Posterior cingulate gyrus (tissue), 11 donors: ENCODE measurements at regions not wholly inside any gene's neighbourhood (a gene's known extent, or its start where the extent isn't known, plus 50 kb on each side); places are given as distances from the start of the nearest gene placed in this dataset.

Experiments used
- DNase-seq, 10 donors: peaks; one replicate each; pipeline versions ENCODE4 v3.0.0 to v3.0.0-alpha.2; 2020 to 2021; ENCODE audit warnings: mixed read lengths in 3 of 10
- intact Hi-C: fragments of 100-400 bp; cut with DNase I; formaldehyde crosslinking; loops from one replicate; pipeline ENCODE4 v1.15.1; 2023

GRCh38 chr1:183716286-183716685 is 63.2 kb upstream of the APOBEC4 start:
- intact Hi-C loops = no loop called here

GRCh38 chr1:183711741-183712361 is 58.7 kb upstream of the APOBEC4 start:
- no peak for DNase-seq
- intact Hi-C loops = no loop called here

More at GRCh38 chr1:183716286-183716685, 63.2 kb upstream of the APOBEC4 start:
- no peak for DNase-seq

- intact Hi-C loops = no loop called here
- DNase-seq = no peak
Measured at GRCh38 chr1:183711165-183711682, 58.1 kb upstream of the APOBEC4 start.

- intact Hi-C loops = no loop called here
- no peak for DNase-seq
Measured at GRCh38 chr1:183710734-183711133, 57.6 kb upstream of the APOBEC4 start.

- intact Hi-C loops = no loop called here
- no peak for DNase-seq
Measured at GRCh38 chr1:183710333-183710732, 57.2 kb upstream of the APOBEC4 start.

GRCh38 chr1:183704131-183704530 is 51.0 kb upstream of the APOBEC4 start:
- intact Hi-C loops = no loop called here
- DNase-seq = no peak
